NCI-H226 (cell line): ENCODE measurements at regions not wholly inside any gene's neighbourhood (a gene's known extent, or its start where the extent isn't known, plus 50 kb on each side); places are given as distances from the start of the nearest gene placed in this dataset.
A peak's percentile ranks its signal among the peaks of the same experiment; 100 is the strongest.

ENCODE experiments used
- DNase-seq: peaks from one replicate; pipeline ENCODE4 v3.0.0-alpha.2; 2015

- no peak for DNase-seq
Observed at GRCh38 chr9:106575823-106576222, 287.1 kb upstream of the ZNF462 start.

GRCh38 chr9:106576232-106576760, 286.7 kb upstream of the ZNF462 start:
- DNase-seq: no peak

GRCh38 chr9:106577121-106577520, 285.8 kb upstream of the ZNF462 start:
- no peak for DNase-seq

GRCh38 chr9:106580546-106580945, 282.4 kb upstream of the ZNF462 start:
- DNase-seq: no peak

GRCh38 chr9:106581973-106582372, 281.0 kb upstream of the ZNF462 start:
- no peak for DNase-seq

GRCh38 chr9:106583751-106584150, 279.2 kb upstream of the ZNF462 start:
- DNase-seq: no peak

- no peak for DNase-seq
Observed at GRCh38 chr9:106587042-106587441, 275.9 kb upstream of the ZNF462 start.

- peak; percentile 61 for DNase-seq
Observed at GRCh38 chr9:106588626-106589025, 274.3 kb upstream of the ZNF462 start.

GRCh38 chr9:106590759-106591505, 272.0 kb upstream of the ZNF462 start:
- no peak for DNase-seq

GRCh38 chr9:106593201-106593600, 269.8 kb upstream of the ZNF462 start:
- DNase-seq: no peak

GRCh38 chr9:106596984-106597383, 266.0 kb upstream of the ZNF462 start:
- no peak for DNase-seq

- no peak for DNase-seq
Observed at GRCh38 chr9:106600955-106601560, 261.9 kb upstream of the ZNF462 start.

GRCh38 chr9:106602344-106602743, 260.6 kb upstream of the ZNF462 start:
- DNase-seq: no peak

GRCh38 chr9:106613250-106613737, 249.7 kb upstream of the ZNF462 start:
- DNase-seq: no peak

GRCh38 chr9:106615118-106615889, 247.7 kb upstream of the ZNF462 start:
- no peak for DNase-seq

- no peak for DNase-seq
Observed at GRCh38 chr9:106616026-106616425, 246.9 kb upstream of the ZNF462 start.

- no peak for DNase-seq
Observed at GRCh38 chr9:106616851-106617345, 246.1 kb upstream of the ZNF462 start.

GRCh38 chr9:106619211-106619610, 243.8 kb upstream of the ZNF462 start:
- DNase-seq: no peak

- DNase-seq: no peak
Observed at GRCh38 chr9:106620081-106620480, 242.9 kb upstream of the ZNF462 start.

GRCh38 chr9:106620866-106621265, 242.1 kb upstream of the ZNF462 start:
- no peak for DNase-seq

GRCh38 chr9:106621313-106622163, 241.4 kb upstream of the ZNF462 start:
- no peak for DNase-seq

GRCh38 chr9:106622164-106622487, 240.8 kb upstream of the ZNF462 start:
- DNase-seq: no peak
